ENCODE measurements at regions not wholly inside any gene's neighbourhood (a gene's known extent, or its start where the extent isn't known, plus 50 kb on each side); places are given as distances from the start of the nearest gene placed in this dataset.

- TF ChIP-seq POLR2AphosphoS5 (IDR thresholded peaks at IDR 0.05; ENCODE audit: borderline replicate concordance, low read depth, low read length) (no peak), EZH2 (IDR thresholded peaks at IDR 0.05) (no peak)
These were observed 619.0 kb downstream of the ANKRD7 start for GRCh38 chr7:118843456-118843855.
